ENCODE measurements at regions not wholly inside any gene's neighbourhood (a gene's known extent, or its start where the extent isn't known, plus 50 kb on each side); places are given as distances from the start of the nearest gene placed in this dataset.

- TF ChIP-seq EZH2 (IDR thresholded peaks at IDR 0.05; ENCODE audit: borderline replicate concordance, low read depth, low read length, poor library complexity, severe bottlenecking) (no peak), CTCF (conservative IDR thresholded peaks at IDR 0.05; ENCODE audit: low read depth, low read length) (no peak)
- Histone ChIP-seq H3K4me3 (ENCODE audit: low read depth, low read length, poor library complexity, severe bottlenecking) (no peak overlapping the region), H3K4me1 (ENCODE audit: insufficient read depth, low read length, poor library complexity, severe bottlenecking) (no peaks in the 10 kb centered on the region), H3K9me3 (ENCODE audit: low read depth, low read length, poor library complexity, severe bottlenecking) (no peaks in the 10 kb centered on the region), H3K27ac (ENCODE audit: low read depth, low read length, poor library complexity, severe bottlenecking) (no peak overlapping the region), H3K36me3 (ENCODE audit: insufficient read depth, low read length, poor library complexity, severe bottlenecking) (no peaks in the 10 kb centered on the region), H3K27me3 (replicated peaks; ENCODE audit: insufficient read depth, low read depth, low read length, poor library complexity) (no peaks in the 10 kb centered on the region)
- ChIA-PET CTCF (no interaction called here), POLR2A (ENCODE audit: low non-redundant PET) (no interaction called here)
- peak; percentile 4 for DNase-seq (ENCODE audit: low spot score)
- no TSS peak for BruUV-seq (replicated peaks)
- intact Hi-C loops (cut with micrococcal nuclease; ENCODE audit: unreplicated experiment): no loop called here
Observed at GRCh38 chr3:174614036-174614435, 245.1 kb upstream of the NAALADL2 start.

- Histone ChIP-seq H3K36me3 (ENCODE audit: insufficient read depth, low read length, poor library complexity, severe bottlenecking) (no peaks in the 10 kb centered on the region), H3K4me1 (ENCODE audit: insufficient read depth, low read length, poor library complexity, severe bottlenecking) (no peaks in the 10 kb centered on the region), H3K27ac (ENCODE audit: low read depth, low read length, poor library complexity, severe bottlenecking) (no peak overlapping the region), H3K9me3 (ENCODE audit: low read depth, low read length, poor library complexity, severe bottlenecking) (no peaks in the 10 kb centered on the region), H3K4me3 (ENCODE audit: low read depth, low read length, poor library complexity, severe bottlenecking) (no peak overlapping the region), H3K27me3 (replicated peaks; ENCODE audit: insufficient read depth, low read depth, low read length, poor library complexity) (no peaks in the 10 kb centered on the region)
- TF ChIP-seq CTCF (conservative IDR thresholded peaks at IDR 0.05; ENCODE audit: low read depth, low read length) (no peak), EZH2 (IDR thresholded peaks at IDR 0.05; ENCODE audit: borderline replicate concordance, low read depth, low read length, poor library complexity, severe bottlenecking) (no peak)
- CTCF ChIA-PET: interaction anchor here (1.1 kb wide), 1 partner anchor 177 kb away, joined by 4 read pairs; no protein-coding TSS in a partner anchor
- POLR2A ChIA-PET (ENCODE audit: low non-redundant PET): no interaction called here
- BruUV-seq (replicated peaks): no TSS peak
- intact Hi-C loops (cut with micrococcal nuclease; ENCODE audit: unreplicated experiment): no loop called here
- no peak for DNase-seq (ENCODE audit: low spot score)
Observed at GRCh38 chr3:174618368-174619080, 240.6 kb upstream of the NAALADL2 start.

GRCh38 chr3:174619239-174619638 lies 239.9 kb upstream of the NAALADL2 start:
- Histone ChIP-seq H3K27me3 (replicated peaks; ENCODE audit: insufficient read depth, low read depth, low read length, poor library complexity) (no peaks in the 10 kb centered on the region), H3K27ac (ENCODE audit: low read depth, low read length, poor library complexity, severe bottlenecking) (no peak overlapping the region), H3K4me3 (ENCODE audit: low read depth, low read length, poor library complexity, severe bottlenecking) (no peak overlapping the region), H3K36me3 (ENCODE audit: insufficient read depth, low read length, poor library complexity, severe bottlenecking) (no peaks in the 10 kb centered on the region), H3K4me1 (ENCODE audit: insufficient read depth, low read length, poor library complexity, severe bottlenecking) (no peaks in the 10 kb centered on the region), H3K9me3 (ENCODE audit: low read depth, low read length, poor library complexity, severe bottlenecking) (no peaks in the 10 kb centered on the region)
- ChIA-PET POLR2A (ENCODE audit: low non-redundant PET) (no interaction called here), CTCF (no interaction called here)
- intact Hi-C loops (cut with micrococcal nuclease; ENCODE audit: unreplicated experiment): no loop called here
- no TSS peak for BruUV-seq (replicated peaks)
- DNase-seq (ENCODE audit: low spot score): no peak
- TF ChIP-seq CTCF (conservative IDR thresholded peaks at IDR 0.05; ENCODE audit: low read depth, low read length) (no peak), EZH2 (IDR thresholded peaks at IDR 0.05; ENCODE audit: borderline replicate concordance, low read depth, low read length, poor library complexity, severe bottlenecking) (no peak)

All from A673 (cell line).